Keratinocyte (primary cell): ENCODE measurements at regions not wholly inside any gene's neighbourhood (a gene's known extent, or its start where the extent isn't known, plus 50 kb on each side); places are given as distances from the start of the nearest gene placed in this dataset.

Source experiments
- CTCF ChIP-seq, 3 experiments: IDR thresholded peaks in 1 of 3; conservative IDR thresholded peaks in 1 of 3; optimal IDR thresholded peaks in 1 of 3; 2 replicates in 2 of 3; 3 replicates in 1 of 3; pipeline versions ENCODE3 to v1.5.1; 2011; ENCODE audit warnings: low read length in 3 of 3, mild to moderate bottlenecking in 3 of 3, moderate library complexity in 2 of 3, control low read depth in 1 of 3, inconsistent platforms in 1 of 3; ENCODE audit not compliant: insufficient read depth in 2 of 3; ENCODE audit errors: extremely low read depth in 1 of 3
- EZH2 ChIP-seq: IDR thresholded peaks from one replicate; pipeline ENCODE4 v1.6.1; 2012; ENCODE audit warnings: inconsistent platforms, mild to moderate bottlenecking, low read length, moderate library complexity

- peak; percentile 74 to 81 (median 80) for TF ChIP-seq CTCF (optimal IDR thresholded peaks at IDR 0.05 in 1 of 3, IDR thresholded peaks at IDR 0.05 in 1 of 3, conservative IDR thresholded peaks at IDR 0.05 in 1 of 3; ENCODE audit: extremely low read depth in 1 of 3, insufficient read depth in 2 of 3, low read length in 3 of 3)
- TF ChIP-seq EZH2 = no peak
Measured at GRCh38 chr1:199463521-199464127, 563.9 kb upstream of the NR5A2 start.
